ENCODE measurements at regions not wholly inside any gene's neighbourhood (a gene's known extent, or its start where the extent isn't known, plus 50 kb on each side); places are given as distances from the start of the nearest gene placed in this dataset.

DNA sequence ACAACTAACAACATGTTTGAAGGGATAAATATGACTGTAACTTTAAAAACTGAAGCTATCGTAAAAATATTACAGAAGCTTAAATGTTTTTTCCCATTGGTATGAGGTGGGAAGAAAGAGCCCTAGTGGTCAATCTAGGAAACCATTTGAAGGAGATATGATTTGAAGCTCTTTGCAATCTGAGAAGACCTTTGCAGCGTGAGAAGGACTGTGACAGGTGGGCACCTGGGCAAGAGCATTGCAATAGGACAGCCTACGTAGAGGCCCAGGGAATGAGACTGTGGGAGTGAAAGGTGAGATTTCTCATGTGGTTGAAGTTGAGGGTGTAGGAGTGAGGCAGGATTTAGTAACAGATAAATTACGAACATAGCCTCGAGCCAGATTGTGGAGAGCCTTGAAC is 108.0 kb upstream of the PDE7B start:
- TF ChIP-seq KLF1 (tag by site-specific recombination; IDR thresholded peaks at IDR 0.05) (no peak), CTCF (tag by site-specific recombination; IDR thresholded peaks at IDR 0.05) (no peak), REST (tag by site-specific recombination; IDR thresholded peaks at IDR 0.05) (no peak), ZNF416 (tag by site-specific recombination; IDR thresholded peaks at IDR 0.05) (no peak), YY1 (tag by site-specific recombination; IDR thresholded peaks at IDR 0.05) (no peak), ZIC2 (tag by site-specific recombination; IDR thresholded peaks at IDR 0.05) (no peak), ZFP41 (tag by site-specific recombination; IDR thresholded peaks at IDR 0.05; ENCODE audit: borderline replicate concordance) (no peak), ZNF132 (tag by site-specific recombination; IDR thresholded peaks at IDR 0.05; ENCODE audit: borderline replicate concordance) (no peak), ZSCAN30 (tag by site-specific recombination; IDR thresholded peaks at IDR 0.05) (no peak), ZNF596 (tag by site-specific recombination; IDR thresholded peaks at IDR 0.05) (no peak), ZBTB21 (tag by site-specific recombination; IDR thresholded peaks at IDR 0.05) (no peak)
- TF ChIP-seq, protein P1, sequence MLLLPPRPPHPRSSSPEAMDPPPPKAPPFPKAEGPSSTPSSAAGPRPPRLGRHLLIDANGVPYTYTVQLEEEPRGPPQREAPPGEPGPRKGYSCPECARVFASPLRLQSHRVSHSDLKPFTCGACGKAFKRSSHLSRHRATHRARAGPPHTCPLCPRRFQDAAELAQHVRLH (tag by site-specific recombination; IDR thresholded peaks at IDR 0.05) = no peak

All from HEK293 (cell line).